Glutamatergic neuron (in vitro differentiated cells): ENCODE measurements at regions not wholly inside any gene's neighbourhood (a gene's known extent, or its start where the extent isn't known, plus 50 kb on each side); places are given as distances from the start of the nearest gene placed in this dataset.

Experiments
- DNase-seq: peaks from one replicate; pipeline ENCODE4 v3.0.0; 2022
- H3K27ac Mint-ChIP-seq: one replicate; pipeline ENCODE4 v1.8.0; 2020; ENCODE audit warnings: mild to moderate bottlenecking, mixed read lengths, inconsistent platforms; ENCODE audit not compliant: unreplicated experiment
- H3K27me3 Mint-ChIP-seq: one replicate; pipeline ENCODE4 v1.8.0; 2020; ENCODE audit warnings: mild to moderate bottlenecking, moderate library complexity, mixed read lengths, inconsistent platforms; ENCODE audit not compliant: unreplicated experiment
- H3K36me3 Mint-ChIP-seq: one replicate; pipeline ENCODE4 v1.8.0; 2020; ENCODE audit warnings: mild to moderate bottlenecking, mixed read lengths, inconsistent platforms; ENCODE audit not compliant: unreplicated experiment
- H3K4me1 Mint-ChIP-seq: one replicate; pipeline ENCODE4 v1.8.0; 2020; ENCODE audit warnings: mild to moderate bottlenecking, low read depth, mixed read lengths, inconsistent platforms; ENCODE audit not compliant: unreplicated experiment
- H3K4me3 Mint-ChIP-seq: one replicate; pipeline ENCODE4 v1.8.0; 2020; ENCODE audit warnings: mild to moderate bottlenecking, mixed read lengths, inconsistent platforms; ENCODE audit not compliant: unreplicated experiment
- H3K9me3 Mint-ChIP-seq: one replicate; pipeline ENCODE4 v1.8.0; 2020; ENCODE audit warnings: mild to moderate bottlenecking, moderate library complexity, mixed read lengths, inconsistent platforms; ENCODE audit not compliant: unreplicated experiment
- TF ChIP-seq, protein P1 (sequence below): fragments of 200-600 bp; sonication (generic); IDR thresholded peaks from one replicate; pipeline ENCODE4 v1.5.0; 2021; ENCODE audit not compliant: partially characterized antibody, unreplicated experiment

DNA sequence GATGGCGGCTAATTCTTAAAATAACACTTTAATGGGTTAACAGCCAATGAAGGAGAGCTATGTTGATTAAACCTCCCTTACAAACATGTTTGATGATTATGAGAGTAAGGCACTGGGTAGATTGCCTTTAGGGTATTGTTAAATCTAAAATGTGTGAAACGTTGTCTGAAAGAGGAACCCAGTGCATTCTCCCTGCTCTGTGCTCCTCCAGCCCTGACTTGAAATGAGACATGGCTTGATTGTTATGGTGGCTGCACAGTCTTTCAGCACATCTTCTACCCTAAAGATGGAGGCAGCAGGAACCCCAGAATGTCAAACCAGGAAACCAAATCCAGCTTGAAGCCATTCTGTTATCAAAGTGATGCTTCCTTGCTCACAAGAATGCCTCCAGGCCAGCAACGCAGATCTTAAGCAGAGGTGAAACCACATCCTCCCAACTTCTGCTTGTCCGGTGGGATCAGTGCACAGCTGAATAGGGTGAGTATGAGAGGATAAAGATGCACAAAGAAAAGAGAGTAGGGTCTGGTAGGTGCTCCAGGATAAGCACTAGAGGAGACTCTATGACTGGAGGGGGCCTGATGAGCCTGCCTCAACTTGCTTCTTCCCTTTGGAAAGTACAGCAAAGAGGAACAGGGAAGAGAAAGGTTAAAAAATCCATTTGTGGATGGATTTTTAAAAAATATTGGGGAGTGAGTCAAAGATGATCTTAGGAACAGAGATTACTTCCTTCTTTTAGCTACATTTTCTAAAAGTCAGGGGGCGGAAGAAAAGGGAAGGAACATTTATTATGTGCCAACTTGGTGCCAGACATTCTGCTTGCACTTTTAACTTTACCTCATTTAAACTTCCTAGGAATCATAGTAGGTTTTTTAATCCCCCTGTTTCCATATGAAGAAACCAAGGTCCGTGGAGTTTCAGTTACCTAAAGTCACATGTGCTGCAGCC, 523.0 kb downstream of the TXNL1 start:
- no peak for DNase-seq
- Mint-ChIP-seq H3K4me1 (peaks cover 12% of the 10 kb centered on the region), H3K36me3 (no peaks in the 10 kb centered on the region), H3K27ac (no peak overlapping the region), H3K9me3 (no peaks in the 10 kb centered on the region), H3K4me3 (no peak overlapping the region), H3K27me3 (no peaks in the 10 kb centered on the region)
- TF ChIP-seq, protein P1, sequence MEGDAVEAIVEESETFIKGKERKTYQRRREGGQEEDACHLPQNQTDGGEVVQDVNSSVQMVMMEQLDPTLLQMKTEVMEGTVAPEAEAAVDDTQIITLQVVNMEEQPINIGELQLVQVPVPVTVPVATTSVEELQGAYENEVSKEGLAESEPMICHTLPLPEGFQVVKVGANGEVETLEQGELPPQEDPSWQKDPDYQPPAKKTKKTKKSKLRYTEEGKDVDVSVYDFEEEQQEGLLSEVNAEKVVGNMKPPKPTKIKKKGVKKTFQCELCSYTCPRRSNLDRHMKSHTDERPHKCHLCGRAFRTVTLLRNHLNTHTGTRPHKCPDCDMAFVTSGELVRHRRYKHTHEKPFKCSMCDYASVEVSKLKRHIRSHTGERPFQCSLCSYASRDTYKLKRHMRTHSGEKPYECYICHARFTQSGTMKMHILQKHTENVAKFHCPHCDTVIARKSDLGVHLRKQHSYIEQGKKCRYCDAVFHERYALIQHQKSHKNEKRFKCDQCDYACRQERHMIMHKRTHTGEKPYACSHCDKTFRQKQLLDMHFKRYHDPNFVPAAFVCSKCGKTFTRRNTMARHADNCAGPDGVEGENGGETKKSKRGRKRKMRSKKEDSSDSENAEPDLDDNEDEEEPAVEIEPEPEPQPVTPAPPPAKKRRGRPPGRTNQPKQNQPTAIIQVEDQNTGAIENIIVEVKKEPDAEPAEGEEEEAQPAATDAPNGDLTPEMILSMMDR: no peak

DNA sequence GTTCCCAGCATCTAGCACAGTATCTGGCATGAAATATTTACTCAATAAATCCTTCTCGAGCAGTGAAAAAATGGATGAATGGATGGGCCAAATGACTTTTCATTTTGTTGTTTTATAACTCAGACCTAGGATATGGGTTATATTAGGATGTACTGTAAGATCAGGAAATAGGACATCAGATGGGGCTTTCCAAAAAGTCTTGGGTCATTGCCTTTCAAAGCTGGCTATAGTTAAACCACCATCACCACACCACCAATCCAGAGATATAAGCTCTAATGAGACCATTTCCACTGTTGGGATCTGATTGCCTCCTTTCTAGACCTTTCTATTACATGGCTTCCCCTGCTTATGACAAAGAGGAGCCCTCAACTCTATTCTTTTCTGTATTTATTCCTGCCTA, 525.0 kb upstream of the TCF4 start:
- H3K27me3 Mint-ChIP-seq: no peaks in the 10 kb centered on the region
- peaks cover 3% of the 10 kb centered on the region for H3K9me3 Mint-ChIP-seq
- H3K36me3 Mint-ChIP-seq: no peaks in the 10 kb centered on the region
- no peak for DNase-seq
- TF ChIP-seq, protein P1: no peak
- peaks cover 25% of the 10 kb centered on the region for H3K4me1 Mint-ChIP-seq
- H3K4me3 Mint-ChIP-seq: no peak overlapping the region
- H3K27ac Mint-ChIP-seq: no peak overlapping the region

DNA sequence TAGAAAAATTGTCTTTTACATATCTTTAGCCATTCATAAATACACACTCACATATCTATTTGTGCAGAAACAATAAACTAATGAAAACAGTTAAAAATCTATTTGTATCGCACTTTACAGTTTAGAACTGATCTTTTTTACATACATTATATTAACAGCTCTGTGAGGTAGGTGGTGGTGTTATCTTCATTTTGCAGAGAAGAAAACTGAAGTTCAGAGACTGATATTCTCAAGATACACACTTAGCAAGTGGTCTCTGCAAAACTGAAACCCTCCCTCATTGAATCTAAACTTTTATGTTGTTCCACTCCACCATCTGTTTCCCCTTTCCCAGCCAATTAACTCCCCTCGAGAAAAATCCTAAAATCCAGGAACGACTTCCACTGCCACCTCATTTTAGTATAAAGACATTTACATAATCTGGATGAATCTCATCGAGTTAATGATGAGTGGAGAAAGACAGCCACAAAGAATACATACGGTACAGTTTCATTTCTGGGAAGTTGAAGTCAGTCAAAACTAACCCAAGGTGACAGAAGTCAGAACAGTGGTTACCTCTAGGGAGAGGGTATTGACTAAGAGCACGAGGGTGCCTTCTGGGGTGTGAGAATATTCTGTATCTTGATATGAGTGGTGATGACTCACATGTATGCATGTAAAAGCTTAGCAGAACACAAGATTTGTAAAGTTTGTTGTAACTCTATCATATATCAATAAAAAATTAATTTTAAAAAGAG, 524.2 kb upstream of the TCF4 start:
- Mint-ChIP-seq H3K4me1 (peaks cover 28% of the 10 kb centered on the region), H3K27me3 (no peaks in the 10 kb centered on the region), H3K9me3 (peaks cover 3% of the 10 kb centered on the region), H3K27ac (no peak overlapping the region), H3K4me3 (no peak overlapping the region), H3K36me3 (no peaks in the 10 kb centered on the region)
- TF ChIP-seq, protein P1: no peak
- DNase-seq: no peak

DNA sequence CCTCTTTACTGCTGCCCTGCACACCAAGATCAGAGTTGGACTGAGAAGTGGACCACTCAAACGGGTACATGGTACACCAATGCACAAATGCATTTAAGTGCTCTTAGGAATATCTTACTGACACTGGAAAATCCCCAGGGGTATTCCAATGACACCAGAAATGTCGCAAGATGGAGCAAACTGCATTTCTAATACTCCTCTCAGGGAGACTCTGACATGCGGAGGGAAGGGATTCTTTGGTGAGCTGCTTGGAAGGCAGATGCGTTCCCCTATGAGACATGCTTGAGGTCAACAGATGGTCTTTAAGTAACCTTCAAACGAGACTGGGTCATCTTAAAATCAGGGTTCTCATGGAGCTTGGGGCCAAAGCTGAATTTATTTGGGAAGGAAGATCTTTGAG, 521.8 kb upstream of the TCF4 start:
- Mint-ChIP-seq H3K27ac (no peak overlapping the region), H3K36me3 (peaks cover 7% of the 10 kb centered on the region), H3K4me3 (no peak overlapping the region), H3K9me3 (peaks cover 3% of the 10 kb centered on the region), H3K27me3 (no peaks in the 10 kb centered on the region), H3K4me1 (peaks cover 27% of the 10 kb centered on the region)
- TF ChIP-seq, protein P1: no peak
- DNase-seq: no peak
